Inflammatory macrophage treated with lipopolysaccharide for 1 hour (primary cell): ENCODE measurements at regions not wholly inside any gene's neighbourhood (a gene's known extent, or its start where the extent isn't known, plus 50 kb on each side); places are given as distances from the start of the nearest gene placed in this dataset.
"Not testable (repeated sequence)": the region's sequence is repeated elsewhere in the genome, so short reads cannot be mapped to it uniquely, and the experiment has no call there.

Experiments used
- DNase-seq, 2 donors: peaks; one replicate each; pipeline ENCODE4 v3.0.0-alpha.2; 2020 to 2022

DNA sequence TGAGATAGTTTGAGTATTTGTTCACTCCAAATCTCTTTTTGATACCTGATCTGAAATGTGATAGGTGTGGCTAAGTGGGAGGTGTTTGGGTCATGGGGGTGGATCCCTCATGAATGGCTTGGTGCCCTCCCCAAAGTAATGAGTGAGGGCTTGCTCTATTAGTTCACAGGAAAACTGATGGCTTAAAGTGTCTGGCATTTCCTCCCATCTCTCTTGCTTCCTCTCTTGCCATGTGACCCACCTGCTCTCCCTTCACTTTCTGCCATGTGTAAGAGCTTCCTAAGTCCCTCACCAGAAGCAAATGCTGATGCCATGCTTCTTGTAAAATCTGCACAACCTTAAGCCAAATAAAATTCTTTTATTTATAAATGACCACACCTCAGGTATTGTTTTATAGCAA lies 61.1 kb downstream of the MAD2L1 start:
- DNase-seq: no peak

DNA sequence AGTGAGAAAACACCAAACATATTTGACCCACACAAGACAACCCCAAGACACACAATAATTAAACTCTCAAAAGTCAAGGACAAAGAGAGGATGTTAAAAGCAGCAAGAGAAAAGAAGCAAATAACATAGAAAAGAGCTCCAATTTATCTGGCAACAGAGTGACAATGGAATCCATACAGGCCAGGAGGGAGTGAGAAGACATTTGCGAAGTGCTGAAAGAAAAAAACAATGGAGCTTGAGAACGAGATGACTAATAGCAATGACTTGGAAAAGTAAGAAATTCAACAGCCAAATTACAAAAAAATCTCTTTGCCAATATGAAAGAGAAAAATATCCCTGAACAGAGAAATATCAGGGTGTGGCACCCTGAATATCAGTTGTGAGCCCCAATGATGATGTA lies 61.6 kb downstream of the MAD2L1 start:
- no peak for DNase-seq

DNA sequence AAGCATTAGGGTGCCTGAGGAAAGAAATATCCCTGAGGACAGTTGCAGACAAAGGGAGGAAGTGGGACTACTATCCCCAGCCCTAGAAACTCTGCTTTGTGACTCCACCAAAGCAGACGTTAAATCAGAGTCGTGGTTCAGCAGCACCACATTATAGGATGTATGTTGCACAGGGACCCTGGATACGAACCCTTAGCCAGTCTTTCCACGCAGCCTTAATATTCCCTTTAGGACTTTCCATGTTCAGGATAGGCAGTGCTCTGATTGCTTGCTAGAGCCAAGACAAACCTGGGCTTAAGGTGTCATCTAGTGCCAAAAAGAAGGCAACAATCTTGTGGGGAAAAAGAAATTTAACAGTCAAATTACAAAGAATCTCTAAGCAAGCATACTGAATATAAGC lies 62.6 kb downstream of the MAD2L1 start:
- no peak for DNase-seq

DNA sequence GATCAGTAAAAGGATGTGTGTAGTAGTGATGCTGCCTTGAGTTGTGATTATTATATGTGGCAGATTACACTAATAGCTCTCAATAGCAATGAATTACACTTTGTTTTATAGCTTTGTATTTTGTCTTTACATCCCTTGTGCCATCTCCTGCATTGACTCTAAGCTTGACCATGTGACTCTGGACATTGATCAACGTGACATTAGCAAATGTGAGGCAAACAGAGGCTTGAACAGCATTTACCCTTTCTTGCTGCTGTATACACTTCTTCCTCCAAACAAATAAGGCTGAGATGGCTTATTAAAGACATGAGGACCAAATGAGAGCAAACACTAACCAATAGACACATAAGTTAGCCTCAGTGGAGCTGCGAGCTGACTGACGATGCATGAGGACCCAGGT lies 63.5 kb downstream of the MAD2L1 start:
- no peak for DNase-seq

DNA sequence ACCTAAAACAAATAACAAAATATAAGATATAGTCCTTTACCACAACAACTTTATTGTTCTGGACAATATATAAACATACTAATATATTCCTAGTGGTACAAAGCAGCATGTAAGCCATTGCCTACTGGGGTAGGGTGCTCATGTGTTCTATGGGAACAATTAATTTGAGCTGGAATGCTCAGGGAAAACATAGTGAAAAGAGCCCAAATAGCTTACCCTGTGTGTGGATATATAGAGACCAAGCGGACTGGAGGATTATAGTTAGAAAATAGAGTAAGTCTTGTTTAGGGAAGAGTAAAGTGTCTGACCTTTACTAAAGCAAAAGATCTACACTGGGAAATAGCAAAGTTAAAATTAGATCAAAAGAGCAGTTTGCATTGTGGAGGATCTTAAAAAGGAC lies 64.8 kb downstream of the MAD2L1 start:
- DNase-seq: no peak

DNA sequence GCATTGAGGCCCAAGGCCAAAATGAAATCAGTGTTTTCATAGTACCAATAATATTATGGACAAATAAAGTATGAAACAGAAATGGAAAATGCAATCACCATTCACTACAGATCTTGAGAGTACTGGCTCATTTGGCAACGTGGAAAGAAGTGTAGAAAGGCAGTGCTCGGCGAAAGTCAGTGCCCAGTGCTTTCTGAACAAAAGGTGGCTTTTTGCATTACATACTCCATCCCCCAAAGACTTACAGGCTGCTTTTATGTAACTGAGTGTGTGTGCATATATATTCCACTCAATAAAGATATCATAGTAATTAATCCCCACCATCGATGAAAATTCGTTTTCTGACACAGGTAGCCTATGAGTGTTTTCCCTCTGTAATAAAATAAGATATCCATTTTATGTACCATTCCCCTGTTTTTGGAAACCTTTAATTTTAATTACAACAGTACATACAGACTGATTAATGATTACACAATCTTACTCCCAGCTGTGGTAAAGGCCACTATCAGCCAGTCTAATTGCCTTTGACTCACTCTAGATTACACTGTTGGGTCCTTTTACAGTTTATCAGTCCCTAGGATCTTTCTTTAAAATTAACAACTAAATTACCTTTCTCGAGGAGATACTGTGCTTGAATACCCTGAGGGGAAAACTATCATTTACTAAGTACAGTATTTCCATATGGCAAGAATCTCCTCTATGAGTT lies 65.9 kb downstream of the MAD2L1 start:
- no peak for DNase-seq

DNA sequence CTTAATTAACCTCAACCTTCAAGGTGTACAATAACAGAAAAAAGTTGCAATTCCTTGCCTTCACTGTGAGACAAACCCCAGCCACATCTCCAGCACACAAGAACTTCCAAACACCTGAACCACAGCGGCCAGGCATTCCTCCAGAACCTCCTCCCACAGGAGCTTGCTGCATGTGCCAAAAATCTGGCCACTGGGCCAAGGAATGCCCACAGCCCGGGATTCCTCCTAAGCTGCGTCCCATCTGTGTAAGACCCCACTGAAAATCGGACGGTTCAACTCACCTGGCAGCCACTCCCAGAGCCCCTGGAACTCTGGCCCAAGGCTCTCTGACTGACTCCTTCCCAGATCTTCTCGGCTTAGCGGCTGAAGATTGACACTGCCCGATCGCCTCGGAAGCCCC lies 70.6 kb downstream of the MAD2L1 start:
- DNase-seq: not testable (repeated sequence)

DNA sequence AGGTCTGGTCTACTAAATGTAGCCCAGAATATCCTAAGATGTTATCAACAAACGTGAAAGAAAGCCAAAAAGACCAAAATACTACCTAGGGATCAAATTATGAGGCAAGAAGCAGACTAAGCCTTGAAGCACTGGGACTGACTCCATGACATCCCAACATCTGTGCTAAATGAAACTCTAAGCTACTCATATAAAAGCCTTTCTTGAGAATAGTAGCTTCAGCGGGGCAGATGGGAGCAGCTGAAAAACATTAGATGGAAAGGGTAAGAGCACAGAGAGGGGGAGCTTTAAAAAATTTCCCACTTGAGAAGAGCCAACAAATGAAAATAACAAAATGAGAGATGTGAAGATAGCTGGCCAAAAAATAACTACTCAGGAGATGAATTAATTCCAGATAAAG lies 81.7 kb downstream of the MAD2L1 start:
- DNase-seq: no peak

DNA sequence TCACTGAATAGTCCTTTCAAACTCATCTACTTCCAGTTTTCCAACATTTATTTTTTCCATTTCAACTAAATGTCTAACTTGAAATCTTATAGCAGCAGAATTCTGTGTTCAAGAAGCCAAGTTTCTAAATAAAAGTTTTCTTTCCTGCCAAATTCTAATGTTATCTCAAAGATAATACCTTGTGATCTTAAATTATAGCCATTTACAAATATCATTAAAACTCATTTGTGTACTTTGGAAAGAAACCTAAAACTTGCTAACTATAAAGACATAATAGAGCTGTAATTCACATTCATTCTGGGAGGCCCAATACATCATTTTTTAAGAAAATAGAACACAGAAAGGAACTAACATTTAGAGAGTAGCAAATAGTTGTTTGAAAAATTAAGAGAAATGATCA lies 83.9 kb downstream of the MAD2L1 start:
- no peak for DNase-seq

DNA sequence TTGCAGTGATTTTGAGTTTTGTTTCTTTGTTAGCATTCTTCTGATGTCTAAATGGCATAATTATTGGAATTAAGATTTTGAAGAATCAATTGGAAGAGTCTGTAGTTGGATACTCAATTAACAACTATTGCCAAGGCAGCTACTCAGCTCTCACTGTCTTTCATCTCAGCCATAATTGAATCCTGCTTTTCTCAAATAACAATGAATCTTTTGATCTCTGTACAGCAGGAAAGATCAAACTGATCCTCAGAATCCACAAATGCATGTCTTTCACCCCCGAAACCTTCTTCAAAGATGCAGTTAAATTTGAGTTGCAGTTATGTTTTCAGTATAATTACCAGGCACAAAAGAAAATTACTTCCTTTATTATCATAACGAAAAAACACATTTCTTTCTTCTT lies 86.2 kb downstream of the MAD2L1 start:
- no peak for DNase-seq

DNA sequence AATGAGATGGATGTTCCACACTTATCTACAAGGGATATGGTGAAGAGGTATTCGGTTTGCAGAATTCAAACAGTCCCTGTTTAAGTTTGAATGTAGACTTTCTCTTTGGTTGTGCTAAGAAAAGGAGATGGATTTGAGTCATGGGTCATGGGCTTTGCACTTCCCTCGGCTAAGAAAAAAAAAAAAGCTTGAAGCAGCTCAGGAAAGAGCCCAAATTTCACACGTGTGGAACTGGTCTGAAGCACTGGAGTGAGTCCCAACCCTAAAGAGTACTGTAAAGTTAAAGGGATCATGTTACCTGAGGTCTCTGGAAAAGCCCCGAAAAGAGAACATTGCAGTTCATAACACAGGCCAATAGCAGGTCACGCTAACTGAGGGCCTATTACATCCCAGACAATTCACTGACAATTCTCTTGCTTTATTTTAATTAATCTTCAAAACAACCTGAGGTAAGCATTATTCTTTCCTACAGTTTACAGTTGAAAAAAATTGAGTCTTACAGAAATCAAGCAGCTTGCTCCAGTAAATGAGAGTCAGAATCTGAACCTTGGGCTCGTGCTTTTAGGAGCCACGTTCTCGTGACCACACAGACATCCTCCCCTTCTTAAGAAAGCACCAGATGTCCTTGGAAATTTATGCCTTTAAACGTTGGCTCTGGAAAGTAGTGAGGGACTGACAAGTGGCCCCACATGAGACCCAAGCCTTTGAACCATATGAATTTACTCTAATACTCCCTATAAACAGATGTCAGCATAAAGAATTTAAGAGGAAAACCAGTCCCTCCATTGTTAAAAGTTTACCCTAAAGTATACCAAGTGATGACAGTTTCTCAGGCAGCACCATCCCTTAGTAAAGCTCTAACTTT lies 89.3 kb downstream of the MAD2L1 start:
- no peak for DNase-seq

DNA sequence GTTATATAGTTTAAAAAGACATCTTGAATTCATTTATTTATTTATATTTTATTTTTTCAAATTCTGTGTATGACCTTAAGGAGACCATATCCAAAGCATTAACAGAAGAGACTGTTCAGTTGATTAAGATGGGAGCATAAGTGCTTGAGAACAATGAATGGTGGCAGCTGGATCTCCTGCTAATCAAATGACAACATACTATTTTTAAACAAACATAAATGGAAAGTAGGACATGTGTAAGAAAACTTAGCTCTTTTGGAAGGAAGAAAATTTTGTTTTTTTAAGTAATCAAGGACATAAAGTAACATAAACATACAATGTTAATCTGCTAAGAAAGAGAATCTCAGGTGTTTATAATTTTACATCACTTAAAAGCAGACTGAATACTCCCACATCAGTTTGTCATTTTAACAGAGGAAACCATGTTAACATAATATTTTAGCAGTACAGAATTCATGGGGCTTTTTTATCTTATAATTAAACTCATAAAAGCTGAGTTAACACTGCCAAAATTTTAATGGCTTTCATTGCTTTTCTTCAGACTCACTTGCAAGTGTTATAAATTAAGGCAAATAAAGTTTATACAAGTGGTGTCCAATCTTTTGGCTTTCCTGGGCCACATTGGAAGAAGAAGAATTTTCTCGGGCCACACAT lies 95.1 kb downstream of the MAD2L1 start:
- DNase-seq: no peak

DNA sequence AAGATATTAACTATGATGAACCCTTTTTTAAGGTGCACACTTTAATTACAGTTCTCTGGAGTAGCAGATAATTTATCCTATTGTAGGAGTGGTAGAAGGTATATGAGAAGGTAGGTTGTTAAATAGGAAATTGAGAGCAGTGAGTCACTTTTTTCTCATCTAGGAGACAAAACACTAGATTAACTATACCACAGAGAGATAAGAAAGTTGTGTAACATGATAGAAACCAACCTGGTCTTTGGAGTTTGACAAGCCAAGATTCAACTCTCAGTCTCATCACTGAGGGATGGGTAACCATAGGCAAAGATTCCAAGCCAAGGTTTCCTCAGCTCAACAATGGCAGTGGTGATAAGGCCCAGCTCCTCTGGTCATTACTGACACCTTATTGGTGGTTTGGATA lies 104.0 kb downstream of the MAD2L1 start:
- DNase-seq: no peak

DNA sequence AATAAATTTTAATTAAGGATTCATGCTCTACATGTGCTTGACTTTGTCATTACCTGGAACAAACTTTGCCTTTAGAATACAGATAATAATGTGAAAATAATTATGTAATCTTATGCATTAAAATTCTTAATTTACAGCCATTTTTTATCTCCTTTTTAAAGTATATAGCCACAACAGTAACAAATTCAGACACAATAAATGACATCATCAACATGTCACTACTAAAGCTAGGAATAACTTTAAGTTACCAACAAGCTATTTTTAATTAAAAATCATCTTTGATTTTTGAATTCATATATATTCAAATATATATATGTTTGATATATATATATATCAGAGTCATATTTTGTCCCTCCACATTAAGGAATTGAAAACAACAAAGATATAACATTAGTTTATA lies 107.7 kb downstream of the MAD2L1 start:
- no peak for DNase-seq

DNA sequence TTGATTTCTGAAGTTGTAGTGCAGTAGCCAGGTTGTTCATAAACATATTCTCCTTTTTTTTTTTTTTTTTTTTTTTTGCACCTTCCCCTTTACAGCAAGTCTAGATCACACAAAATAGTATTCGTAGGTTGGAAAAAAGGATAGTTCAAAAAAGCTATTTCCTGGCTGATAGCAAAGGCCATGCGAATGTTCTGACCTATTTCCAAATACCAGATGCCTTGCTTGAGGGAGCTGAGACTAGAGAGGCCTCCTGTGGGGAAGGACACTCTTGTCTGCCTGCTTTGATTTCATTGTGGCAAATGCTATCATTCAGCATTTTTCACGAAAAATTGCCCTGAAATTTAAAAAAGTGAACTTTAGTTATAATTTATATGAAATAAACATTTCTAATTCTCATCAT lies 111.4 kb downstream of the MAD2L1 start:
- no peak for DNase-seq

DNA sequence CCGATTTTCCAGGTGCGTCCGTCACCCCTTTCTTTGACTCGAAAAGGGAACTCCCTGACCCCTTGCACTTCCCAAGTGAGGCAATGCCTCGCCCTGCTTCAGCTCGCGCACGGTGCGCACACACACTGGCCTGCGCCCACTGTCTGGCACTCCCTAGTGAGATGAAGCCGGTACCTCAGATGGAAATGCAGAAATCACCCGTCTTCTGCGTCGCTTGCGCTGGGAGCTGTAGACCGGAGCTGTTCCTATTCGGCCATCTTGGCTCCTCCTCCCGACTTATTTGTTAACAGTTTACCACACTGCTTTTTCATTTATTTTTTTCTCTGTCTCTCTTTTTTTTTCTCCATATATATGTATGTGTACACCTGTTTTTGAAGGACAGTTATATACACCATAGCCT lies 112.2 kb downstream of the MAD2L1 start:
- not testable (repeated sequence) for DNase-seq

DNA sequence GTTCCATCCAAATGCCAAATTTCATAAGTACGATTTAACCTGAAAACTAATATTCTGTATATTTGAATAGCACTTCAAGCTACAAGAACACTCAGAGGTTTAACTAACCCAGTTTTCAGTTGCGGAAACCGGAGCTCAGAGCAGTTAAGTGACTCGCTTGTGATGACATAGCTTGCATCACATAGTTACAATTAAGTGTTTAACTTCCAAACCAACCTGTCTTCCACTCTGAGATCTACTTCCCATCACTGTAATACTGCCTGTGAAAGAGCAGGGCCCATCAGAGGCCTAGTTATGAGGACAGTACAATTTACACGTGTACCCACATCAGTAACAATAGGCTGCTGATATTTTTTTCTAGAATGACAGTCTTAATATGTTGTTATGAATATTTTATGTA lies 120.3 kb downstream of the MAD2L1 start:
- DNase-seq: no peak

DNA sequence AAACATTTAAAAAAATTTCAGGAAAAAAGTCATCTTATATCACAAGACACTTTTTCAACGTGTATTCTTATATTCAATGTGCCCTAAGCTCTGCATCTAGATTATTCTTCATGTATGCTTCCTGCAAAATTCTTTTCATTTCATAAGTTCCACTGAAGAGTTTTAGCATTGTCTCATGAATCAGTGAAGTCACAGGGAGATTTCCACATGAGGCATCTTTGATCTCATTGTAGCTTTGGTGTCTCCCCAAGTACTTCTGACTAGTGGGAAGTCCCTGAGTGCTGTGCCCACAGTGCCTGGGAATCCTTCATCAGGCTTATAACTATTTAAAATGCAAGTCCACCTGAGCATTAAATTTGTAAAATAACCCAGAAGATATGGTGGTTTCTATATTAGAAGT lies 123.8 kb downstream of the MAD2L1 start:
- no peak for DNase-seq

DNA sequence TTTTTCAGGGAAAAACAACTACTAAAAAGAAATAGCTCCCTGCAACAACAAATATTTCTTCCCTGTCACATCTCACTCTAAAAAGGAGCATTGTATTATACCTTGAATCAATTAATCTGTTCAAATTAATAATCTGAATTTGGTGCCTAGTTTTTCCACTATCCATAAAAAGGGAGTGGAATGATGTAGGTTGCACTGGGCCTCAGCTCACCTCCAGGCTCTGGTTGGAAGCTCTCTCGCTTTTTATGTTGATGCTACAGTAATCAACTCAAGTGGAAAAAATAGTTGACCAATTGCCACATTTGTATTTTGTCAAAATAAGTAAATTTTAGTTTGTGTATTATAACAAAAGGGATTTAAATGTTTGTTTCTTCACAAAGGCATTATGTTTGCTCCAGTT lies 126.1 kb downstream of the MAD2L1 start:
- DNase-seq: no peak

DNA sequence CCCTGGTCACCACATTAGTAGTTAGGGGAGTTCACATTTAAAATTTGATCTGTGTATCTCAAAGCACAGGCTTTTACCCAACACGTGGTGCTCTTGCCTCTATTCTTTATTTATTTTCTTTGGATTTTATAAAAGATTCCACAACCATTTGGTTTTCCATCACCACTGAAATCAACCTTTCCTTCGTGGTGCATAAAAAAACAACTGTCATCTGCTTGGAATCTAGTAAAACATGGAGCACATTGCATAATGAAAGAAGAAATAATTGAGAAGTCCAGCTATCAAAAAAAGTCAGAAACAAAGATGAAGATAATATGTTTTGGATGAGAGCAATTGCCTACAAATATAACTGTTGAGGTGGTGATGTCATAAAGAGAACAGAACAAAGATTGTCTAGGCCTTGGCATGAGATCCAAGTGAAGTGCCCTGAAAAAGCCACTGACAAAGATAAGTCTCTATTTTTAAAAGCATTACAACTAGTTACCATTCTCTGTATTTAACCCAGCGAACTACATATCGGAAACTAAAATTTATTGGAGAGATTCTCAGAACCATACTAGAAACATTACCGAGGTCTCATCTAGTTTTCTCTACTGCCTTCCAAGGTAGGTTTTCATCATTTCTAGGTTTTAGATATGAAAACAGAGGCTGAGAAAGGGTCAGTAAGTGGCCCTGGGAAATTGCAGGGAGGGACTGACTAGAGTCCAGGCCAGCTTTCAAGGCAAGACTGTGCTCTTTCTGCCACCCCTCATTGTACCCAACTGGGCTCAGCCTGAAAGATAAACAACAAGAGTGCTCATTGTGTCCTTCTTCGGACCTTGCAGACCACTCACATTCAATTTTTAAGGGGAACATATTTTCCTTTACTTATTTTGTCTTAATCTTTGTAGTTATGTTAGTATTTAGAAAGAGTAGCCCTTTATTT lies 127.3 kb downstream of the MAD2L1 start:
- no peak for DNase-seq

DNA sequence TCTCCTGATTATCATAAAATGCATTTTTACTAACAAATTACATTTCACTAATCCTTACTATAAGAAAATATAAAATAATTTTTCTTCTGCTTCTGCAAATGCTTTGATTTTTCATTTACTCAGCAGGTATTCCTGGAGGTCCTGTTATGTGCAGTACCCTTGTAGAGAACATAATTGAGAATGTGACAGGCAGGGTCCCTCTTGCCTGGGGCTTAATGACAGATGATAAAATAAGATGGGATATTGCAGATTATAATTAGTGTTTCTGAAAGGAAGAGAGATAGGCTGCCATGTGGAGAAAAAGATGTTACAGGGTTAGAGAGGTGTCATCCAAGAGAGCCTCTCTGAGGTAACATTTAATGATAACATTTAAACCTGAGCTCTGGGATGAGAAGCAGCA lies 128.9 kb downstream of the MAD2L1 start:
- no peak for DNase-seq

DNA sequence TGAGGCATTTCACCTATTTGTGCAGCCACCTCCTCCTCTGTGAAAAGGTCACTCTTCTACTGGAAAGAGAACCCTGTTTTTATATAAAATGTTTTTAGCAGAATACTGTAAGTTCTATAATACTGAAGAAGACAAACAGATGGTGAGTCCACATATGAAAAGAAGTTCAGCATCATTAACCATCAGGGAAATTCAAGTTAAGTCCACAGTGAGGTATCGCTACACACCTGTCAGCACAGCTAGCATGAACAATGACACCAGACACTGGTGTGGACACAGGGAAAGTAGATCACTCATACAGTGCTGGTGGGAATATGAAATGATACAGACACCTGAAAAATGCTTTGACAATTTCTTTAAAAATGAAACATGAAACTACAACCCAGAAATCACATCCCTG lies 133.0 kb downstream of the MAD2L1 start:
- no peak for DNase-seq

DNA sequence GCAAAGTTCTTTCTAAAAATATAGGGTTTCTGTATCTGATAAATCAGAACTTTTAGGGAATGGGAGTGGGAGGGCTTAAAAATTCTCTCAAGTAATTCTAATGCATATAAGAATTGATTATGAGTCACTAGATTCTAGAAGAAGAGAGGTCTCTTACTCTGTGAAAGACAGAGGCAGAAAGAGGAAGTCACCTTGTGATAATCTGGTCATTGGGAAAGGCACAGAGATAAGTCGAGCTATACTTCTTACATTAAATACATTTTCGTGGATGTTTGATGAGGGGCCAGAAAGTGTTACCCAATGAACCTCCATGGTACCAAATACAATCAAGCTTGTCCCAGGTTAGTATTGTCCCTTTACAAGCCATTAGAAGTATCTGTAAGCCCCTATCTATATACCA lies 134.4 kb downstream of the MAD2L1 start:
- no peak for DNase-seq
